Muscle layer of colon (tissue), 2 donors: ENCODE measurements at regions not wholly inside any gene's neighbourhood (a gene's known extent, or its start where the extent isn't known, plus 50 kb on each side); places are given as distances from the start of the nearest gene placed in this dataset.

Experiments
- H3K27ac ChIP-seq: one replicate; pipeline ENCODE4 v1.7.0; 2013; ENCODE audit warnings: low read depth, mild to moderate bottlenecking, low read length, moderate library complexity
- H3K27me3 ChIP-seq, 2 donors: one replicate each; pipeline ENCODE4 v1.7.0; 2013; ENCODE audit warnings: low read length in 2 of 2, mild to moderate bottlenecking in 2 of 2; ENCODE audit not compliant: insufficient read depth in 2 of 2, control insufficient read depth in 1 of 2
- H3K36me3 ChIP-seq: one replicate; pipeline ENCODE4 v1.7.0; 2013; ENCODE audit warnings: mild to moderate bottlenecking, low read length; ENCODE audit not compliant: insufficient read depth
- H3K4me1 ChIP-seq: one replicate; pipeline ENCODE4 v1.7.0; 2013; ENCODE audit warnings: mild to moderate bottlenecking, low read length; ENCODE audit not compliant: insufficient read depth
- H3K4me3 ChIP-seq, 2 donors: one replicate each; pipeline ENCODE4 v1.7.0; 2013; ENCODE audit warnings: low read length in 2 of 2, low read depth in 1 of 2, mild to moderate bottlenecking in 1 of 2, moderate library complexity in 1 of 2
- H3K9ac ChIP-seq: one replicate; pipeline ENCODE4 v1.7.0; 2013; ENCODE audit warnings: low read length
- H3K9me3 ChIP-seq: one replicate; pipeline ENCODE4 v1.7.0; 2013; ENCODE audit warnings: mild to moderate bottlenecking, low read length
- donor health status: abdominal sarcoma.
- donor health status: Adenocarcinoma of cecum.

DNA sequence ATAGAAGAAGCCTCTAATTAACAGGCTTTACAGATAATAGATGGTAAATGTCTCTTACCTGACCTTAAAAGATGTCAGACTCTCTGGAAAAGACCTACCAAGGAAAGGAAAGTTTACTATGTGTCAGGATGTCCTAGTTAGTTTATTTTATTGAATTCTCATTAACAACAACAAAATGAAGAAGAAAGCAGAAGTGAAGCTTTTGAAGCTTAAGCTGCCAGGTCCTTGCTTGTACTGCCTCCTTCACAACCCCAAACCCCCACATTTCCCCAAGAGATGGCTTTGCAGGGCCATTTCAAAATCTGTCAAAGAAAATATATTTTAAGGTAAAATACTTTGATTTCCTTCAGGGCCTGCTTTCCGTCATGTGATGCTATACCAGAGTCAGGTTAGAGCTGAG lies 798.4 kb downstream of the TUSC7 start:
- Histone ChIP-seq H3K27ac (no peak overlapping the region), H3K27me3 (no peaks in the 10 kb centered on the region), H3K36me3 (no peaks in the 10 kb centered on the region), H3K4me3 (no peak overlapping the region), H3K9me3 (no peaks in the 10 kb centered on the region), H3K9ac (no peak overlapping the region), H3K4me1 (no peaks in the 10 kb centered on the region)

DNA sequence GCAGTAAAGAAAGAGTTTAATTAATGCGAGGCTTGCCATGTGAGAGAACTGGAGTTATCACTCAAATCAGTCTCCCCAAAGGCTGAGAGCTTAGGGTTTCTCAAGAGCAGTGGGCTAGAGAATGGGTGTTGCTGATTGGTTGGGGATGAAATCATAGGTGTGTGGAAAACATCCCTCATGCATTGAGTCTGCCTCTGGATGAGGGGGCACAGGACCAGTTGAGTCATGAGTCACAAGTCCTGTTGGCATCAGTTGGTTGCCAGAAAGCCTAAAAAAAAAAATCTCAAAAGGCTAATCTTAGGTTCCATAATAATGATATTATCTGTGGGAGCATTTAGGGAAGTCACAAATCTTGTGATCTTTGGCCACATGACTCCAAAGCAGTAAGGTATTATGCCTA lies 800.3 kb downstream of the TUSC7 start:
- Histone ChIP-seq H3K4me3 (no peak overlapping the region), H3K4me1 (no peaks in the 10 kb centered on the region), H3K9me3 (no peaks in the 10 kb centered on the region), H3K36me3 (no peaks in the 10 kb centered on the region), H3K27ac (no peak overlapping the region), H3K27me3 (no peaks in the 10 kb centered on the region), H3K9ac (no peak overlapping the region)

DNA sequence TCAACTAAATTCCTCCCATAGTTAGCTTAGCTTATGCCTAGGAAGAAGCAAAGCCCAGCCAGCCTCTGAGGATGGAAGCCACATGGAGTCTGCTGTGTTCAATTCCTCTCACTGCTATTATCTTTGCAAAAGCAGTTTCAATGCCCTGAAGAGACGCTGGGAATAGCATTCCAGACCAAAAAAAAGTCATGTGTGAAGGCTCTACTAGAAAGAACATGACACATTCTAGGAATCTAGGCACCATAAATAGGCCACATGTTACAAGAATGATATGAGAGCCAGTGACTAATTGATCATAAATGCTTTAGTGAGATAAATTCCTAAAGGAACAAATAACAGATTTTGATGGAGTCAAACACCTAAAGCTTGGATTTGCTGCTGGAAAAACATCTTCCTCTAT lies 800.8 kb downstream of the TUSC7 start:
- no peaks in the 10 kb centered on the region for H3K27me3 ChIP-seq
- no peak overlapping the region for H3K4me3 ChIP-seq
- H3K27ac ChIP-seq = no peak overlapping the region
- no peaks in the 10 kb centered on the region for H3K36me3 ChIP-seq
- H3K9me3 ChIP-seq = no peaks in the 10 kb centered on the region
- H3K4me1 ChIP-seq = no peaks in the 10 kb centered on the region
- H3K9ac ChIP-seq = no peak overlapping the region

DNA sequence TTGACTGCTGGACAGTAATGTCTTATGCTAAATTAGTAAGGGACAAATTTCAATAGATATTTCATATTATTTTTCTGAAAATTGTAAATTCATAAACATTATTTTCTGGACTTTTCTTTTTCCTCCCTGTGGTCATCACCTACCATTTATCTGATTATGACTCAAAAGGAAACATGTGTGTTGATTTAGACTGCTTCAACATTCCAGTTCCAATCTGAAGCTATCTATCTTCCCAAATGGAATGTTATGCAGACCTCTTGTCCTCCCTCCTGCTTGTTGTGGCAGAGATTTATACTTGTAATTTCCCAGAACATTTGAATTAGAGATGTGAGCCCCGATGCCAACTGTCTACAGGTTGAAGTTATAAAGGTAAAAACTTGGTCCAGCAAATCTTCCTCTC lies 803.4 kb downstream of the TUSC7 start:
- Histone ChIP-seq H3K4me3 (no peak overlapping the region), H3K36me3 (no peaks in the 10 kb centered on the region), H3K9me3 (no peaks in the 10 kb centered on the region), H3K27me3 (no peaks in the 10 kb centered on the region), H3K9ac (no peak overlapping the region), H3K27ac (no peak overlapping the region), H3K4me1 (no peaks in the 10 kb centered on the region)

GRCh38 chr3:117515309-117515708 lies 805.7 kb downstream of the TUSC7 start:
- no peaks in the 10 kb centered on the region for H3K36me3 ChIP-seq
- no peaks in the 10 kb centered on the region for H3K9me3 ChIP-seq
- no peaks in the 10 kb centered on the region for H3K27me3 ChIP-seq
- no peak overlapping the region for H3K9ac ChIP-seq
- H3K4me1 ChIP-seq = no peaks in the 10 kb centered on the region
- no peak overlapping the region for H3K4me3 ChIP-seq
- no peak overlapping the region for H3K27ac ChIP-seq

- H3K9ac ChIP-seq = no peak overlapping the region
- no peak overlapping the region for H3K4me3 ChIP-seq
- no peaks in the 10 kb centered on the region for H3K9me3 ChIP-seq
- no peaks in the 10 kb centered on the region for H3K27me3 ChIP-seq
- H3K36me3 ChIP-seq = no peaks in the 10 kb centered on the region
- no peak overlapping the region for H3K27ac ChIP-seq
- no peaks in the 10 kb centered on the region for H3K4me1 ChIP-seq
Observed at GRCh38 chr3:117518364-117518763, 808.8 kb downstream of the TUSC7 start.

DNA sequence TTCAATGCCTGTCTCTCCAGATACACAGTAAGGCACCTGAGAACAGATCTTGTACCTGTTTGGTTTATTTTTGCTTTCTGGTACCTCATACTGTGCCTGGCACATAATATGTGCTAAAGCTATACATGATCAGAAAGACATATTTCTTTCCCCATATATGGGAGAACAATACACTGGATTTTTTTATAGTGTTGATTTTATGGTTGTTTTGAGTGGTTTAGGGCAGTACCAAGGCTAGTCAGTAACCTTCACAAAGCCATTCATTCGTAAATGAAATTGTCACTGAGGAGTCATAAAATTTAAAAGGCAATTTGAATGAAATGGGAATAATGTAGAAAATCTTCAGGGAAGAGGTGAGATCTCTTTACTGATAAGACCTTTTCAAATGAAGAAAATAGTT lies 810.2 kb downstream of the TUSC7 start:
- H3K4me3 ChIP-seq = no peak overlapping the region
- no peak overlapping the region for H3K9ac ChIP-seq
- no peaks in the 10 kb centered on the region for H3K9me3 ChIP-seq
- H3K36me3 ChIP-seq = no peaks in the 10 kb centered on the region
- no peaks in the 10 kb centered on the region for H3K27me3 ChIP-seq
- no peak overlapping the region for H3K27ac ChIP-seq
- no peaks in the 10 kb centered on the region for H3K4me1 ChIP-seq

- Histone ChIP-seq H3K27me3 (no peaks in the 10 kb centered on the region), H3K9ac (no peak overlapping the region), H3K27ac (no peak overlapping the region), H3K4me1 (no peaks in the 10 kb centered on the region), H3K4me3 (no peak overlapping the region), H3K36me3 (no peaks in the 10 kb centered on the region), H3K9me3 (no peaks in the 10 kb centered on the region)
Observed at GRCh38 chr3:117520582-117520981, 811.0 kb downstream of the TUSC7 start.

GRCh38 chr3:117523418-117523817 lies 813.8 kb downstream of the TUSC7 start:
- no peaks in the 10 kb centered on the region for H3K4me1 ChIP-seq
- H3K9me3 ChIP-seq = no peaks in the 10 kb centered on the region
- no peaks in the 10 kb centered on the region for H3K36me3 ChIP-seq
- H3K4me3 ChIP-seq = no peak overlapping the region
- H3K9ac ChIP-seq = no peak overlapping the region
- H3K27ac ChIP-seq = no peak overlapping the region
- H3K27me3 ChIP-seq = no peaks in the 10 kb centered on the region

GRCh38 chr3:117524890-117525289 lies 815.3 kb downstream of the TUSC7 start:
- Histone ChIP-seq H3K36me3 (no peaks in the 10 kb centered on the region), H3K9ac (no peak overlapping the region), H3K9me3 (no peaks in the 10 kb centered on the region), H3K4me1 (no peaks in the 10 kb centered on the region), H3K4me3 (no peak overlapping the region), H3K27me3 (no peaks in the 10 kb centered on the region), H3K27ac (no peak overlapping the region)

DNA sequence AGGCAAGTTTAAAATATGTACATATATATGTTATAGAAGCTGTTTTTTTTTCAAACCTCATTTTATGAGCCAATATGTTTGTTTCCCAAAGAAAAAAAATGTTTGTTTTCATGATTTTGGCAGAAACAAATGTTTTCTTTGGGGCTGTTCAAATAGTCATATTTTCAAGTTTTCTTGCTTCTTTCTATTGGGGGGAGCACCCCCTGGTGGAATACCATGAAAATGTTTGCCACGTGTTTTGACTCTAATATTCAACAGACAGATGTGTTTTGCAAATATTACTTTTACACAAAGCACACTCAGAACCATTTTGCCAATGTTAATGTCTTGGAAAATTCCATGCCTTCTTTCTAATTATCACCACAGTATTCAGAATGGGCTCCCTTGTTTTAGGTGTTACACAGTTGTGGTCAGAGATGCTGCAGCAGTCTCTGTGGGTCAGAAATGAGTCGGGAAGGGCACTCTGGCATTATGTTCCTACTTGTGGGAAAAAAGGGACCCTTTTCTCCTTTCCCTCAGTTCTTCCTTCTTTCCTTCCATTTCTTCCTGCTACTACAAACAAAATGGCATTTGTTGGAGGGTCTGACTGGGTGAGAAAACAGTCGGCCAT lies 817.0 kb downstream of the TUSC7 start:
- H3K9me3 ChIP-seq = no peaks in the 10 kb centered on the region
- H3K4me3 ChIP-seq = no peak overlapping the region
- H3K36me3 ChIP-seq = no peaks in the 10 kb centered on the region
- no peak overlapping the region for H3K9ac ChIP-seq
- H3K4me1 ChIP-seq = no peaks in the 10 kb centered on the region
- no peak overlapping the region for H3K27ac ChIP-seq
- H3K27me3 ChIP-seq = no peaks in the 10 kb centered on the region

- Histone ChIP-seq H3K4me1 (no peaks in the 10 kb centered on the region), H3K9me3 (no peaks in the 10 kb centered on the region), H3K9ac (no peak overlapping the region), H3K4me3 (no peak overlapping the region), H3K27me3 (no peaks in the 10 kb centered on the region), H3K27ac (no peak overlapping the region), H3K36me3 (no peaks in the 10 kb centered on the region)
Observed at GRCh38 chr3:117527346-117527745, 817.8 kb downstream of the TUSC7 start.
